NCI-H2029 treated with DMSO at 0.1 percent for 48 hours (cell line): ENCODE measurements at regions not wholly inside any gene's neighbourhood (a gene's known extent, or its start where the extent isn't known, plus 50 kb on each side); places are given as distances from the start of the nearest gene placed in this dataset.
"Not testable (repeated sequence)": the region's sequence is repeated elsewhere in the genome, so short reads cannot be mapped to it uniquely, and the experiment has no call there.

Source experiments
- DNase-seq: peaks from one replicate; lab custom pipeline; 2025; lab: John Stamatoyannopoulos, UW

DNA sequence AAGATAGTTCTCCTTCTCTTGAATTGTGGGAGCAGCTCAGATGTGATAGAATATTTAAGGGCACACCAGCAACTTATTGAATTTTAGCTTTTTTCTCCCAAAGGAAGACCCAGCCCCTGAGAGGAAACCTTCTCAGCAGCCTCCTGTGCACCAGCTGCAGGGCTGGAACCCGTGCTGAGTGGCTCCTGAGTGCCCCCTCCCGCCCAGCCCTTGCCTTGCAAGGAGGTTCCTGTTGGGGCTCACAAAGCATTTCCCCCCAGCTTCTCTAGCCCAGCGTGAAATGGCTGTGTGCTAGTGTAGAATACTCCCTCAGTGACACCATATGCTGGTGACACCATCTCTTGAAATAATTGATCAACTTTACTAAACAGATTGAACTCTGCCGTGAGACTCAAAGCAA is 1180.1 kb downstream of the TMEM121 start:
- DNase-seq, result not testable (repeated sequence)

DNA sequence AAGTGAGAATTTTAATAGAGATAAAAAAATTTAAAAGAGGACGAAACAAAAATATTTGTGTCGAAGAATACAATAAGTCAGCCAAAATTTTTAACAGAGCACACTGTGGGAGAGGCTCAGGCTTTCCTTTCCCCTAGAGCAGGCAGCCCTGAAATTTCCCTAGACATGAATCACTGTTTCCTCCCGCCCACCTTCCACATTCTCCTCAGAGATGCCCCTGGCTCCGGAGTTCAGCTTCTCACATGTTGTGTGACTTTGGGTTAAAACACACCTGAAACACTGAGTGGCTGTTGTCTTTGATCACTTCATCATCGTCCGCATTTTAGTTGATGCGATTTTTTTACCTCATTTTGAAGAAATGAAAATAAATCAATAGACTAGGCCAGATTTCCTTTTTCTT is 1183.8 kb downstream of the TMEM121 start:
- not testable (repeated sequence) for DNase-seq

DNA sequence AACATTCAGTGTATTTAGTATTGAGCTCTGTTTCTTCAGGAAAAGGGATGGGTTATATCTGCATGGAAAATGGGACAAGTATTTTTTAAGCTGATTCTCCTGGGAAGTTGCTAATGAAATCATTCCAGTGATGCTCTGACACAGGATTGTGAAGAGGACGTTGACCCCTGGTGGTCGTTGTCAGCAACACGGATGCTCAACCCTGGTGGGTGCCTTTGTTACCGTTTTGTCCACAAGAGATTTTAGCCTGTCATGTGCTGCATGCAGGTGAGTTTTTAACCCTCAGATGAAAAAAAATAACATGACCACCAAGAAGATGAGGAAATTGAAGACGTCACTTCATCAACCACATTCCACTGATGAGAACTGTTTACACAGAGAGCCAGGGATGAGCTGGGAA is 1186.1 kb downstream of the TMEM121 start:
- DNase-seq, result not testable (repeated sequence)

DNA sequence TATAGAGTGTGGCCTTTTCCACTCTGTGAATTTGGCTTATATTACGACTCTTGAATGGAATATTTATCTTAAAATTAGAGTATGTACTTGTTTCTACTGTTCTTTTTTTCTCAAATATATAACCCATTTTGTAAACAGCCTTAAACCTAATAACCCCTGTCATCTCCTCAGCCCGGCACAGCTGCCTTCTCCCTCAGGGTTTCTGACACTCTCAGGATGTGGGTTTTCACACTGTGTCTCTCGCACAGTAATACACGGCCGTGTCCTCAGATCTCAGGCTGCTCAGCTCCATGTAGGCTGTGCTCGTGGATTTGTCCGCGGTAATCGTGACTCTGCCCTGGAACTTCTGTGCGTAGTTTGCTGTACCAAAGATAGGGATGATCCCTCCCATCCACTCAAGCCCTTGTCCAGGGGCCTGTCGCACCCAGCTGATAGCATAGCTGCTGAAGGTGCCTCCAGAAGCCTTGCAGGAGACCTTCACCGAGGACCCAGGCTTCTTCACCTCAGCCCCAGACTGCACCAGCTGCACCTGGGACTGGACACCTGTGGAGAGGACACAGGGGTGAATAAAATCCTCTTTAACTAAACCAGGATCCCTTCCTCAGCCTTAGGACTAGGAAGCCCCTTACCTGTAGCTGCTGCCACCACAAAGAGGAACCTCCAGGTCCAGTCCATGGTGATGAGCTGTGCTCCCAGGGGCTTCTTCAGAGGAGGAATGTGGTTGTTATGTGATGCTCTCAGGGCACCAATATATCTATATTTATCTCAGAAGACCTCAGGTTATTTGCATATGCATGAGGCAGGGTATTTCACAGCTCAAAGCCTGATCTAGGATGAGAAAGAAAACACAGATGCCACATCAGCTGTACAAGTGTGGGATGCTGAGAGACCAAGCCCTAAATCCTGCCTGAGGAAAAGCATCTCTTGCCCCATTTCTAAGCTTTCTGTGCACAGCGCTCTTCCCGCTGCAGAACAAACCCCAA is 1188.4 kb downstream of the TMEM121 start:
- DNase-seq, result not testable (repeated sequence)

DNA sequence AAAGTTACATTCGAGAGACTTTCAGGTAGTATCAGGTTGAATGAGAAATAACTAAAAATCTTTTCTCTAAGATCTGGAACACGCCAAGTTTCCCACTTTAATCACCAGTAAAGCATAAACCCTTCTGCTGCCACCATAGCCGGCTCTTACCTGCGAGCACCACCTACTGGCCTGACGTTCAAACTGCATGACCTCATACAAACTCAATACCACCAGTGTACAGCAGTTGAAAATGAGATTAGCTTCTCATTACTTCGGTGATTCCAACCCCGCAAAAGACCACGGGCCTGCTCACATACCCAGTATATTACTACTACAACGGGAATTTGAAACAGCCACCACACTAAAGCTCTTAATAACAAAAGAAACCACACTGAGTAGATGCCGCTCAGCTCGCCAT is 1191.2 kb downstream of the TMEM121 start:
- not testable (repeated sequence) for DNase-seq

DNA sequence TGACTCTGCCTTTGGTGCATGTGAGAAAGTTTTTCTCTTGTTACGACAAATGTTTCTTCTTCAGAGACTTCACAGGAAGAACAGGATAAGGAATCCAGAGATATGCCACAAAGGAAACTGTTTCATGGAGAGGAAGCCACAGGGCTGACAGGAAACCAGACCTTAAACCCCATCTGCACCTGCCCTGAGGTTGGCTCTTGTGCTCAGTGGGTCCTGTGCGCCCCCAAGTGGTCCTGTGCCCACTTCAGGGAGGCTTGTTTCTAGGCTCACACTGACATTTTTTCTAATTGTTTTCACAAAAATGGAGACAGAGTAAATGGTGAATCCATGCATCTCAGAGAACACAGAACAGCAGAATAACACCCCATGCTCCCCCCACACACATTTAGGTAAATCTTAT is 1193.5 kb downstream of the TMEM121 start:
- DNase-seq, result not testable (repeated sequence)

DNA sequence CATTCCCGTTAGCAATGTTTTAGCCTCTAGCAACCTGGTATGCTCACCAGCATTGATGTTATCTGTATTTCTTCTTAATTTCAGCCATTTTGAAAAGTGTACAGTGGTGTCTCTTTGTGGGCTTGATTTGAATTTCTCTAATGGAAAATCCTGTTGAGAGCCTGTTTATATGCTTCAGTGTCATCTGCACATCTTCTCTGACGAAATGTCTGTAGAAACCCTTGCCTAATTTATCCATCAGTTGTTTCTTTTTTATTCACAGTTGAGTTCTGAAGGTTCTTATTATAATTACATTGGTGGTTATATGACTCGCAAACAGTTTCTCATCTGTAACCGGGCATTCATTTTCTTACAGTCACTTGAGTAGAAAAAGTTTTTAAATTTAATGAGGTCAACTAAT is 1195.5 kb downstream of the TMEM121 start:
- DNase-seq, result not testable (repeated sequence)

DNA sequence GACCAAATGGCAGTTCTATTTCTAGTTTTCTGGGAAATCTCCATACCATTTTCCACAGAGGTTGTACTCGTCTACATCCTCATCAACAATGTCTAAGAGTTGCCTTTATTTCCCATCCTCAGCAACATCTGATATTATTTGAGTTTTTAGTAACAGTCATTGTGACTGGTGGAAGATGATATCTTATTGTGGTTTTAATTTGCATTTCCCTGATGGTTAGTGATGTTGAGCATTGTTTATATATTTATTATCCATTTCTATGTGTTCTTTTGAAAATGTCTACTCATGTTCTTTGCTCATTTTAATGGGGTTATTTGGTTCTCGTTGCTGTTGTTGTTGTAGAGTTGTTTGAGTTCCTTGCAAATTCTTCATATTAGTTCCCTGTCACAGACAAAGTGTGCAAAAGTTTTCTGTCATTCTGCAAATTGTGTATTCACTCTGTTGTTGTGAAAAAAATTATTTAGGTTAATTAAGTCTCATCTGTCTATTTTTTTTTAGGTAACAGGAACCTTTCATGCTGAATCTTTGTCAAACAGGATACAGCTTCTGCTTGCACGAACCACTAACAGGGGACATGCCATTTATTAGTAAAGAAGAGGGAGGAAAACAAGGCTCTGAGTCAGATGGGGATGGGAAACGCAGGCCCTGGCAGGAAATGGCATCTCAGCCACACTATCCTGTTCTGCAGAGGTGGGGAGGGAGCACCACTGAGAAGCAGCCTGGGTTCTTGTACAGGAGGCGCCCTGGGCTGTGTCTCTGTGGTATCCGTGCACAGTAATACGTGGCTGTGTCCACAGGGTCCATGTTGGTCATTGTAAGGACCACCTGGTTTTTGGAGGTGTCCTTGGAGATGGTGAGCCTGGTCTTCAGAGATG is 1196.7 kb downstream of the TMEM121 start:
- not testable (repeated sequence) for DNase-seq

DNA sequence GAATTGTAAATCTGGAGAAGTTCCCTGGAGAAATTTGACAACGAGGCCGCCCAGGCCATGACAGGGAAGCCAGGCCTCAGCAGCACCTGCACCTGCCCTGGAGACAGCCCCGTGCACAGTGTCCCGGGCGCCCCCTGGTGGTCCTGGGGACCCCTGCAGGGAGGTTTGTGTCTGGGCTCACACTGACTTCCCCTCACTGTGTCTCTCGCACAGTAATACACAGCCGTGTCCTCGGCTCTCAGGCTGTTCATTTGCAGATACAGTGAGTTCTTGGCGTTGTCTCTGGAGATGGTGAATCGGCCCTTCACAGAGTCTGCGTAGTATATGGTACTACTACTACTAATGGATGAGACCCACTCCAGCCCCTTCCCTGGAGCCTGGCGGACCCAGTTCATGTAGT is 1201.6 kb downstream of the TMEM121 start:
- not testable (repeated sequence) for DNase-seq

DNA sequence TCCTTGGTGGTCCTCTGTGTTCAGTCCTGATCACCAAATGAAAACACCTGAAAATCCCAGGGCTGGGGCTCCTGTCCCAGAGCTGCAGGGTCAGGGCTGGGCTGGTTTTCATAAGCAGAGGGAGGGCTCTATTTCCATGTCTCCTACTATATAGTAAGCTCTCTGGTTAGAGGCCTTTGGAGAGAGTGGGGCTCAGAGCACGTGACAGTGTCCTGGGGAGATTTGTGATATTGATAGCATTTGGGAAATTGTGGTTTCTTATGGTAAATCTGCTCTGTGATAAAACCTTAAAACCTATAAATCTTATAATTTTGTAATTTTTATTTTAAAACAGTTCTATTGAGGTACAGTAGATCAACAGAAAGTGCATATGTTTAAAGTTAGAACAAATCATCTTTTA is 1202.2 kb downstream of the TMEM121 start:
- no peak for DNase-seq

DNA sequence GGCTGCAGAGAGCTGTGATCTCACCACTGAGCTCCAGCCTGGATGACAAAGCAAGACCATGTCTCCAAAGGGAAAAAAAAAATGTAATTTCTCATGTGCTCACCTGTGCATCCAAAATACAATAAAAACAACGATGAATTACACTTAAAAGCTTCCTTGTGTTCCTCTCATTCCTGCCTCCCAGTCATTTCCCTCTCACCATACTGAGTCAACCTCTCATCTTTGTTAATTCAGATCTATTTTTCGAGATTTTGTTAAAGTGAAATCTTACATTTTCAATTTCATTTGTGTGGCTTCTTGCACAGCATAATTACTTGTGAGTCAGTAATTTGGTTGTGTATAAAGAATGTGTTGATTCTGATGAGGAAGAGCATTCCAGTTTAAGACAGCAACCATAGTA is 1203.2 kb downstream of the TMEM121 start:
- no peak for DNase-seq

DNA sequence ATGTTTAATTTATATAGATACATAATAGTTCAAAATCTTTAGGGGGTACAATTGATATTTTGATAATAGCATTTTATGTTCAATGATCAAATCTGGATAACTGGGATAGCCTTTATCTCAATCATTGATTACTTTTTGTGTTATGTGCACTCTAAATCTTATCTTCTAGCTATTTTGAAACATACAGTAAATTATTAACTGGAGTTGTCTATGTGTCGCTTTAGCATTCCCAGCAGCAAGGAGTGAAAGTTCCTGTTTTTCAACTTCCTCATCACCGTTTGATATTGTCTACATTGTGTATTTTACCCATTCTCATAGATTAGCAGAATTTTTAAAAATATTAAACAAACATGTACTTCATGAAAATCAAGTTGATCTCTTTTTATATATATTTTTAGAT is 1207.4 kb downstream of the TMEM121 start:
- no peak for DNase-seq

DNA sequence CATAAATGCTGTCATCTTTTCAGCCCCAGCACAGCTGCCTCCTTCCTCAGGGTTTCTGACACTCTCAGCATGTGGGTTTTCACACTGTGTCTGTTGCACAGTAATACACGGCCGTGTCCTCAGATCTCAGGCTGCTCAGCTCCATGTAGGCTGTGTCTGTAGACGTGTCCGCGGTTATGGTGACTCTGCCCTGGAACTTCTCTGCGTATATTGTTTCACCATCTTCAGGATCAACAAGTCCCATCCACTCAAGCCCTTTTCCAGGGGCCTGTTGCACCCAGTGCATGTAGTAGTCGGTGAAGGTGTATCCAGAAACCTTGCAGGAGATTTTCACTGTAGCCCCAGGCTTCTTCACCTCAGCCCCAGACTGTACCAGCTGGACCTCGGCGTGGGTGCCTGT is 1210.6 kb downstream of the TMEM121 start:
- DNase-seq, result no peak

DNA sequence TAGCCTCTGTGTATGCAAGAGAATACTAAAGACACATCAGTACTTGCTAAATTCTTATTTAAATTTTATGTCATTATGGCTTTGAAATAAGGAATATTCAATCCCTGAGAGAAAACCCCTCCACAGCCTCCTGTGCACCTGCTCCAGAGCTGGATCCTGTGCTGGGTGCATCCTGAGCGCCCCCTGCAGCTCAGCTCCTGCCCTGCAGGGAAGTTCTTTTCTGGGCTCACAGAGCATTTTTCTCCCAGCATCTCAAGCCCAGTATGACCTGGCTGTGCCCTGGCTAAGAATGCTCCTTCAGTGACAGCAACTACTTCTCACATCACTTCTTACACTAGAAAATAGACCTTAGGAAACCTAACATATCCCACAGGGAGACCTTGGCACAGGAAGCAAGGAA is 1211.7 kb downstream of the TMEM121 start:
- no peak for DNase-seq

DNA sequence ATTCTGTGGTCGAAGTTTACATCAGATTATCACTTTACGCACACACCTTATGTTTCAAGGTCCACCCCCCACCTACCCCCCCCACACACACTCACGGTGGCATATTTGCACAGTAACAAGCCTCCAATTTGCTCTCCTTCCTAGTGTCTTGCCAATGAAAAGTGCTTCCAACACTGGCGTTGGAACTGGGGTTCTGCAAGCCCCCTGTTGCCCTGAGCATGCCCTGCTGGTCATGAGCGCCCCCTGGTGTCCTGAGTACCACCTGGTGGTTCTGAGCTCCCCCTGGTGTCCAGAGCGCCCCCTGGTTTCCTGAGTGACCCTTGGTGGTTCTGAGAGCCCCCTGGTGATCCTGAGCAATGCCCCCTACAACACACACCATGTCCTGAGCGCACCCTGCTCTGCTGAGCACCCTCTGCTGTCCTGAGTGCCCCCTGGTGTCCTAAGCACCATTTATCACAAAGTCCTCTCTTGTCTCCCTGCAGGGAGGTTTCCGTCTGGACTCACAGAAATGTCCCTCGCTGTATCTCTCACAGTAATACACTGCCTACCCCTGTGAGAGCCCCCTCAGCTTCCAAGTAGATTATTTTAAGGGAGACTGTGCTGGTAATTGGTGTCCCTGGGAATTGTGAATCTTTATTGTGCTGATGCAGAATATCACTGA is 1212.3 kb downstream of the TMEM121 start:
- DNase-seq, result not testable (repeated sequence)

DNA sequence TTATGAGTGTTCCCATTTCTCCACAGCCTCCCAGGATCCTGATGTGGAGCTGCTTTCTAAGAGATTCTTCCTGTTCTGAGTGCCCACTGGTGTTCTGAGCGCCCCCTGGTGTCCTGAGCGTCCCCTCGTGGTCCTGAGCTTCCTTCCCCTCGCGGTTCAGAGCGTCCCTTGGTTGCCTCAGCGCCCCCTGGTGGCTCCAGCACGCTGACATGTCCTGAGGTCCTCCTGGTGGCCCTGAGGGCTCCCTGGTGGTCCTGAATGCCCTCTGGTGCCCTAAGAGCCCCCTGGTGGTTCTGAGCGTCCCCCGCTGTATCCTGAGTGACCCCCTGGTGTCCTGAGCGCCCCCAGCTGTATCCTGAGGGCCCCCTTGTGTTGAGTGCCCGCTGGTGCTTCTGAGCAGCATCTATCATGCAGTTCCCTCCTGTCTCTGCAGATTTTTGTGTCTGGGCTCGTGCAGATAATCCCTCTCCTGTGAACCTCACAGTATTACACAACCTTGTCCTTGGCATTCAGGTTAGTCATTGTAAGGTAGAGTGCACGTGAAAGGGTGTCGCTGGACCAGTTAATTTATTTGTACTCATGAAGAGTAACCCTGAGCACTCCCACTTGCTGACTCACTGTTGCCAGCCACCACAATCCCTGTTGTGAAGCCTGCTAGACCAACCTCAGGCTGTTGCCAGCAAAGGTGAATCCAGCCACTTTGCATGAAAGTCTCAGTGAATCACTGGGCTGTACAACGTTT is 1214.9 kb downstream of the TMEM121 start:
- not testable (repeated sequence) for DNase-seq

DNA sequence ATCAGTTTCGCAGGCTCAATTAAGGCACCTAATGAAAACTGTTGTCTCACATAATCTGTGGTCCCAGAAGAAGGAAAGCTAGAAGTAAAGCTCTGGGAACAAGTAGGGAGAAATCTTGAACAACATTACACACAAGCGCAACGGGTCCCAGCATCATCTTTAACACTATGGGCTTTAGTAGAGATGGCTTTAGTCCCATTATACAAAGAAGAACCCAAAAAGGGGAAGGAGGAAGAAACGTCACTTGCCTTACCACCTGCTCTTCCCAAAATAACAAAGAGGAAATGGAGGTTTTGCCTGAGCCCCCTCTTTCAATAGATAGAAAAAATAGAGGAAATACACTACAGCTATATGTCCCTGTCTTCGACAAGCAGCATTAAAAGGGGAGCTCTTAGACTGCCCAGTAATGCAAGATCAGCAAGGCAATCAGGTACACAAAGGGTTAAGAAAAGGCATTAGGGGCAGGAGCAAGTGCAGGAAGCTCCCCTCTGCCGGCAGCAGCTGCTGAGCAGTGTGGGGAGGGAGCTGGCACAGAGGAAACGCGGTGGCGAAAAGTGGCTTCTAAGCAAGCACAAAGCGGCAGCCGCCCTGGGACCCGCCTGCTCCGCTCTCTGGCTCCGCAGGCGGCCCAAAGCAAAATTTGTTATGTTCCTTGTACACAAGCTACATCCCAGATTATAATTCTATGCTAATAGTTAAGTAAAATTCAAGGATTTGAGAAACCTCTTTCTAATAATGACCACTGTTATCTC is 1218.8 kb downstream of the TMEM121 start:
- DNase-seq, result not testable (repeated sequence)

DNA sequence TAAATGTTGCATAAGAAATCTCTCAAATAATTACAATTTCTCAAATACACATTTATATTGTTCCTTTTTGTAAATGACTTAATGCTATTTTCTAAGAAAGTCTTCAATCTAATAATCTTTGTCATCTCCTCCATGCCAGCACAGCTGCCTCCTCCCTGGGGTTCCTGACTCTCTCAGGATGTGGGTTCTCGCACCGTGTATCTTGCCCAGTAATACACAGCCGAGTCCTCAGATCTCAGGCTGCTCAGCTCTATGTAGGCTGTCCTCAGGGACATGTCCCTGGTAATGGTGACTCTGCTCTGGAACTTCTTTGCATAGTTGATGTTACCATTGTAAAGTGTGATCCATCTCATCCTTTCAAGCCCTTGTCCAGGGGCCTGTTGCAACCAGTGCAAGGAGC is 1223.7 kb downstream of the TMEM121 start:
- not testable (repeated sequence) for DNase-seq

DNA sequence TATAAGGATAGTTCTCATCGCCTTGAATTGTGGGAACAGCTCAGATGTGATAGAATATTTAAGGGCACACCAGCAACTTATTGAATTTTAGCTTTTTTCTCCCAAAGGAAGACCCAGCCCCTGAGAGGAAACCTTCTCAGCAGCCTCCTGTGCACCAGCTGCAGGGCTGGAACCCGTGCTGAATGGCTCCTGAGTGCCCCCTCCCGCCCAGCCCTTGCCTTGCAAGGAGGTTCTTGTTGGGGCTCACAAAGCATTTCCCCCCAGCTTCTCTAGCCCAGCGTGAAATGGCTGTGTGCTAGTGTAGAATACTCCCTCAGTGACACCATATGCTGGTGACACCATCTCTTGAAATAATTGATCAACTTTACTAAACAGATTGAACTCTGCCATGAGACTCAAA is 1227.4 kb downstream of the TMEM121 start:
- DNase-seq, result not testable (repeated sequence)

DNA sequence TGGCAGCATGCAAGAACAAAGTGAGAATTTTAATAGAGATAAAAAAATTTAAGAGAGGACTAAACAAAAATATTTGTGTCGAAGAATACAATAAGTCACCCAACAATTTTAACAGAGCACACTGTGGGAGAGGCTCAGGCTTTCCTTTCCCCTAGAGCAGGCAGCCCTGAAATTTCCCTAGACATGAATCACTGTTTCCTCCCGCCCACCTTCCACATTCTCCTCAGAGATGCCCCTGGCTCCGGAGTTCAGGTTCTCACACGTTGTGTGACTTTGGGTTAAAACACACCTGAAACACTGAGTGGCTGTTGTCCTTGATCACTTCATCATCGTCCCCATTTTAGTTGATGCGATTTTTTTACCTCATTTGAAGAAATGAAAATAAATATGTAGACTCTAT is 1231.1 kb downstream of the TMEM121 start:
- not testable (repeated sequence) for DNase-seq
